ENCODE measurements at regions not wholly inside any gene's neighbourhood (a gene's known extent, or its start where the extent isn't known, plus 50 kb on each side); places are given as distances from the start of the nearest gene placed in this dataset.
A peak's percentile ranks its signal among the peaks of the same experiment; 100 is the strongest.
"Not testable (repeated sequence)": the region's sequence is repeated elsewhere in the genome, so short reads cannot be mapped to it uniquely, and the experiment has no call there.

DNA sequence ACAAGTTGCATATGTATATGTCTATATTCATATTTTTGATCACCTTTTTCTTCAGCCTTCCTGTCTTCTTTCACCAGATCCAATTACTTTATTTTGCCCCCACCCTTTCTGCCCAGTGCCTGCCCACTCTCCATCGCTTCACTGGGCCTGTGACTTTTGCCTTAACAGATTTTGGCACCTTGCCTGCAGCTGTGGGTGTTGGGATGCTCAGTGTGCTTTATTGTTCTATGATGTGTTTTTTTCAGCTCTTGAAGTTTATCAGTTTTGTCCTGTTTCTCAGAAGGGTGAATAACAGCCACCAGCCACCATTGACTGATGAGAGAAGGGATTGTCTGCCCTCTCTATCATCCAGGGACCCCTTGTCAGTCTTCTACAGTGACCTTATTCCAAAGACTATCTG lies 77.2 kb upstream of the GALNT7 start:
- DNase-seq = peak; percentile 8

DNA sequence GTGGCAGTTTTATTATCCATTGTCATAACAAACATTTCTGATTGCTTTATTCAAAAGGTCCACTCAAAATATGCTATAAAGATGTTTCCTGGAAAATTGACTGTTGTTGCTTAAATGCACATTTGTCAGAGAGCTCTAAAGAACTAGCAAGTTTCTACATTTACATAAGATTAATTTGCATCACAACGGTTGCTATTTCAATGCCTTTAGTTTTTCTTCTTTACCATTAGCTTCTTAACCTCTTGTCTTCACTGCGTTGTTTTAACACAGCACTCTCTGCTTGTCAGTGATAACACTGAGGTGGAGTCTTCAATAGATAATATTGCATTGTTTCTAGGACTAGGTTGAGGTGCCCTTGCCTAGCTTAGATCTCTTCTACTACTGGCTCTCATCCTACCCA lies 76.7 kb upstream of the GALNT7 start:
- no peak for DNase-seq

DNA sequence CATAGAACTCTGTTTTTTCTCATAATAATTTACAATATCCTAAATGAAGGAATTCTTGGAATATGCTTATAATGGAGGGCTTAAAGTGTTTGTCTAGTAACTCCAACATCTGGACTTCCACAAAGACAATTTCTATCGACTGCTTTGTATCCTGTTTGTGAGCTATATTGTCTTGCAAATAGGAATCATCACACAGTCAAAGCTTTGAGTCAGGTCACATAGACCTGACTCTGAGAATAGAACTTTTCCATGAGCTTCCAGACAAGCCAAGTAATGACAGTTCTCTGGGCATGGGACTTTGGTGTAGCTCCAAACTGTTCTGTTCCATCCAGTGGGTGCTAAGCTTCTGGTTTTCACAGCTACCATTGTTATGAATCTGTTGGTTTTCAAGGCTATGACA lies 75.2 kb upstream of the GALNT7 start:
- DNase-seq = no peak

DNA sequence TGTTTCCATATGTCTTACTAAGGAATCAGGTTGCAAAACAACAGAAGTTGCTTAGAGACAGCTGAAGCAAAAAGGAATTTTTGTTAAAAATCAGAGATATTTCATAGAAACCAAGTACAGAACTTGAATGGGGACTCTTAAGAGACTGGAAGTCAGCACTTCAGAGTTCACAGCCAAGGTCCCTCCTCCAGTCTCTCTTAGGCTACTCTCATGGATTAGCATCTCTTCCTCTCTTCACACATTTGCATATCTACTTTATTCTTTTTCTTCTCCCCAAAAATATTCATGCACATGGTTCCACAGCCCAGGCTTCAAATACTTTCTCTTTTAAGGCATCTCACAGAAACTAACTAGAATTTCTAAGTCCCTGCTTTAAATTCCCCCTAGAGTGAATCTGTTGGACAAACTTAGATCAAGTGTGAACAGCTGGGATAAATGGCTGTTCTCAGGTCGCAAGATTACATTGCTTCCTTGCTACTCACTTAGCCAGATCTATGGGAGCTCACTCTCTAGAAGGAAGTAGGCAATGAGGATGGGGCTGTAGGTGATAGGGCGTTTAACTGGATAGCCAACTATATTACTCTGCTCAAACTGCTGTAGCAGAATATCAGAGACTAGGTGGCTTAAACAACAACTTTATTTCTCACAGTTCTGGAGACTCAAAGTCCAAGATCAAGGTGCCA lies 73.7 kb upstream of the GALNT7 start:
- DNase-seq = no peak

DNA sequence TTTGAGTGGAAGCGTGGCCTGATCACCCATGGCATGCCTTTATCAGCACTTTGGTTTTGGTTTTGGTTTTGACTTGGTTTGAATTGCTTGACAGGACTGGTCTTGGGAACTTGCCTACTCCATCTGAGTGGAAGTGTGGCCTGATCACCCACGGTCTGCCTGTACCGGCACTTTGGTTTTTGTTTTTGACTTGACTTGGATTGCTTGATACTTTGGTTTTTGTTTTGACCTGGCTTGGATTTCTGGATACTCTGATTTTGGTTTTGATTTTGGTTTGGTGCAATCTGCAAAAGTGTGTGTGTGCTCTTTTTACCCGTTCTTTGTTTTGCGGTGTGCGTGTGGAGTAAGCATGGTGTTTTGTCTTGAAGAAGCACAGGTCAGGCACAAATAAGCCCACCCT lies 69.2 kb upstream of the GALNT7 start:
- DNase-seq = not testable (repeated sequence)

DNA sequence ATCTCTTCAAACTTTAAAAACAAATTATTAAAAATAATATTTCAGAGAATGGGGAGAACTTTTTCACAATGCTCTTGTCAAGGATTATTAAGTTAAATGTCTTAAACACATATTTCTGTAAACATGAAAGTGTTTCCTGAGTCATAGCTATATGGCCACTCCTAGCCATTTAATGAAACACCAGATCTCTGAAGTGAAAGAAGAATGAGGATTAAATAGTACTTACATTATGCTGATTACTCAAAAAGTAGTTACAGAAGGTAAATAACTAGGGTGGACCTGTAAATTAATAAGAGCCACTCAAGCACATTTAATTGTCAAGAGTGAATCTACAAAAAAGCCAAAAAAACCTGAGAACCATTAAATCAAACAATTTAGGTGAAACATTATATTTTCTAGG lies 57.6 kb upstream of the GALNT7 start:
- no peak for DNase-seq

DNA sequence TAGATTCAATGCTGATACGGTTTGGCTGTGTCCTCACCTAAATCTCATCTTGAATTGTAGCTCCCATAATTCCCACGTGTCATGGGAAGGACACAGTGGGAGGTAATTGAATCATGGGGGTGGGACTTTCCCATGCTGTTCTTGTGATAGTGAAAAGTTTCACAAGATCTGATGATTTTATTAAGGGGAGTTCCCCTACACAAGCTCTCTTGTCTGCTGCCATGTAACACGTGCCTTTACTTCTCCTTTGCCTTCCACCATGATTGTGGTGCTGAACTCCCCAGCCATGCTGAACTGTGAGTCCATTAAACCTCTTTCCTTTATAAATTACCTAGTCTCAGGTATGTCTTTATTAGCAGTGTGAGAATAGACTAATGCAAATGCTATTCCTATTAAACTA lies 51.2 kb upstream of the GALNT7 start:
- not testable (repeated sequence) for DNase-seq

Data from renal pelvis (tissue), 1 donor.